ENCODE measurements at regions not wholly inside any gene's neighbourhood (a gene's known extent, or its start where the extent isn't known, plus 50 kb on each side); places are given as distances from the start of the nearest gene placed in this dataset.

GRCh38 chr11:134471716-134472455, 59.8 kb upstream of the B3GAT1 start:
- peak; percentile 30 for DNase-seq (ENCODE audit: low spot score)

GRCh38 chr11:134471087-134471715, 59.2 kb upstream of the B3GAT1 start:
- DNase-seq (ENCODE audit: low spot score), result peak; percentile 76

GRCh38 chr11:134470238-134470637, 58.2 kb upstream of the B3GAT1 start:
- DNase-seq (ENCODE audit: low spot score), result peak; percentile 59

GRCh38 chr11:134469627-134470026, 57.6 kb upstream of the B3GAT1 start:
- DNase-seq (ENCODE audit: low spot score), result no peak

- DNase-seq (ENCODE audit: low spot score), result no peak
These were observed 56.8 kb upstream of the B3GAT1 start for GRCh38 chr11:134468796-134469195.

- DNase-seq (ENCODE audit: low spot score), result no peak
These were observed 56.1 kb upstream of the B3GAT1 start for GRCh38 chr11:134468081-134468668.

- DNase-seq (ENCODE audit: low spot score), result no peak
These were observed 54.8 kb upstream of the B3GAT1 start for GRCh38 chr11:134466610-134467567.

- DNase-seq (ENCODE audit: low spot score), result no peak
These were observed 54.1 kb upstream of the B3GAT1 start for GRCh38 chr11:134466156-134466555.

GRCh38 chr11:134464981-134465730, 53.1 kb upstream of the B3GAT1 start:
- no peak for DNase-seq (ENCODE audit: low spot score)

GRCh38 chr11:134464196-134464595, 52.2 kb upstream of the B3GAT1 start:
- no peak for DNase-seq (ENCODE audit: low spot score)

- no peak for DNase-seq (ENCODE audit: low spot score)
These were observed 51.7 kb upstream of the B3GAT1 start for GRCh38 chr11:134463716-134464115.
